ENCODE measurements at regions not wholly inside any gene's neighbourhood (a gene's known extent, or its start where the extent isn't known, plus 50 kb on each side); places are given as distances from the start of the nearest gene placed in this dataset.

- no peak for DNase-seq
- TF ChIP-seq ELK1 (IDR thresholded peaks at IDR 0.05; ENCODE audit: borderline replicate concordance, low read depth, low read length) = no peak
- TF ChIP-seq BHLHE40 (IDR thresholded peaks at IDR 0.05; ENCODE audit: low read depth, low read length) = no peak
- TF ChIP-seq RCOR1 (IDR thresholded peaks at IDR 0.05; ENCODE audit: insufficient replicate concordance, low read length) = no peak
- no peak for TF ChIP-seq POLR2A (IDR thresholded peaks at IDR 0.05; ENCODE audit: low read depth, low read length)
- no peak for TF ChIP-seq MXI1 (IDR thresholded peaks at IDR 0.05; ENCODE audit: borderline replicate concordance, low read depth, low read length)
- no peak for TF ChIP-seq RFX5 (IDR thresholded peaks at IDR 0.05; ENCODE audit: low read depth, low read length)
- TF ChIP-seq NFE2L2 (IDR thresholded peaks at IDR 0.05; ENCODE audit: low read depth, low read length) = no peak
- no peak for TF ChIP-seq CEBPB (IDR thresholded peaks at IDR 0.05; ENCODE audit: low read depth, low read length)
- TF ChIP-seq USF2 (IDR thresholded peaks at IDR 0.05; ENCODE audit: low read depth, low read length) = no peak
- TF ChIP-seq RAD21 (IDR thresholded peaks at IDR 0.05; ENCODE audit: low read length) = no peak
- TF ChIP-seq FOS (IDR thresholded peaks at IDR 0.05; ENCODE audit: low read depth, low read length) = no peak
- TF ChIP-seq MAFK (IDR thresholded peaks at IDR 0.05; ENCODE audit: low read depth, low read length) = no peak
- TF ChIP-seq SMC3 (IDR thresholded peaks at IDR 0.05; ENCODE audit: low read depth, low read length) = no peak
- TF ChIP-seq CTCF (conservative IDR thresholded peaks at IDR 0.05; ENCODE audit: low read depth, low read length) = no peak
- no peak for TF ChIP-seq CHD1 (IDR thresholded peaks at IDR 0.05; ENCODE audit: low read depth, low read length)
- no peak for TF ChIP-seq MAZ (IDR thresholded peaks at IDR 0.05; ENCODE audit: borderline replicate concordance, low read depth, low read length)
- Histone ChIP-seq H2BK15ac (ENCODE audit: low read depth, low read length) (no peak overlapping the region), H3K9ac (ENCODE audit: low read depth, low read length) (no peak overlapping the region), H3K9me3 (ENCODE audit: control insufficient read depth, insufficient read depth, low read length) (no peaks in the 10 kb centered on the region), H3K36me3 (ENCODE audit: control insufficient read depth, insufficient read depth, low read length) (no peaks in the 10 kb centered on the region), H4K91ac (ENCODE audit: insufficient read depth, low read depth, low read length) (no peak overlapping the region), H3K23ac (ENCODE audit: low read depth, low read length) (no peak overlapping the region), H3K4me1 (ENCODE audit: control insufficient read depth, insufficient read depth, low read length) (no peaks in the 10 kb centered on the region), H2AK9ac (replicated peaks; ENCODE audit: low read depth, low read length, poor library complexity) (no peak overlapping the region), H2BK20ac (ENCODE audit: low read depth, low read length) (no peak overlapping the region), H3K27me3 (ENCODE audit: control insufficient read depth, insufficient read depth, low read length) (no peaks in the 10 kb centered on the region), H3K56ac (ENCODE audit: extremely low read depth, insufficient read depth, low read length) (no peak overlapping the region), H2BK5ac (ENCODE audit: low read depth, low read length, poor library complexity, severe bottlenecking) (no peak overlapping the region), H3K4ac (ENCODE audit: low read depth, low read length) (no peak overlapping the region), H2AK5ac (ENCODE audit: low read depth, low read length) (no peak overlapping the region), H4K20me1 (ENCODE audit: insufficient read depth, low read length) (no peaks in the 10 kb centered on the region), H3K18ac (ENCODE audit: low read depth, low read length) (no peak overlapping the region), H3K4me3 (ENCODE audit: insufficient read depth, low read depth, low read length) (no peak overlapping the region), H2AFZ (replicated peaks; ENCODE audit: low read length, poor library complexity) (no peak overlapping the region), H2BK120ac (ENCODE audit: low read depth, low read length) (no peak overlapping the region), H3K27ac (ENCODE audit: insufficient read depth, low read length) (no peak overlapping the region), H3K4me2 (ENCODE audit: low read depth, low read length) (no peak overlapping the region), H3K9me1 (ENCODE audit: insufficient read depth, low read length) (no peaks in the 10 kb centered on the region), H3K79me1 (ENCODE audit: low read depth in 1 of 2, low read length in 2 of 2) (no peaks in the 10 kb centered on the region), H4K5ac (ENCODE audit: low read depth, low read length) (no peak overlapping the region), H4K8ac (ENCODE audit: low read depth in 2 of 2, low read length in 2 of 2) (no peak overlapping the region), H3K14ac (replicated peaks; ENCODE audit: low read depth, low read length) (no peak overlapping the region)
- no peak for ATAC-seq (ENCODE audit: low read depth)
- ChIA-PET CTCF (no interaction called here), POLR2A (ENCODE audit: unreplicated experiment) (no interaction called here)
- BruUV-seq (replicated peaks) = no TSS peak
- in situ Hi-C loops (cut with MboI; ENCODE audit: low sequenced_read_pairs) = no loop called here
- intact Hi-C loops (cut with micrococcal nuclease) = no loop called here
- WGBS, 2 experiments (ENCODE audit: extremely low coverage in 2 of 2, insufficient read length in 1 of 2) = no CpG with 5 or more reads among the region's 1 CpG
- dilution Hi-C loops (cut with HindIII; ENCODE audit: low sequenced_read_pairs, unreplicated experiment) = no loop called here
Observed at GRCh38 chr14:44658389-44658696, 151.3 kb upstream of the FSCB start.

Measured in IMR-90 (cell line).